ENCODE measurements at regions not wholly inside any gene's neighbourhood (a gene's known extent, or its start where the extent isn't known, plus 50 kb on each side); places are given as distances from the start of the nearest gene placed in this dataset.

GRCh38 chr15:70265466-70265978, 167.8 kb upstream of the TLE3 start:
- no peak for TF ChIP-seq POLR2A (IDR thresholded peaks at IDR 0.05; ENCODE audit: extremely low read depth, insufficient read length)
- no peak for TF ChIP-seq CTCF (IDR thresholded peaks at IDR 0.05; ENCODE audit: low read depth, low read length)
- TF ChIP-seq MYC (IDR thresholded peaks at IDR 0.05; ENCODE audit: low read depth, low read length) = no peak
- TF ChIP-seq MAX (IDR thresholded peaks at IDR 0.05; ENCODE audit: low read depth, low read length) = no peak
